ENCODE measurements at regions not wholly inside any gene's neighbourhood (a gene's known extent, or its start where the extent isn't known, plus 50 kb on each side); places are given as distances from the start of the nearest gene placed in this dataset.

DNA sequence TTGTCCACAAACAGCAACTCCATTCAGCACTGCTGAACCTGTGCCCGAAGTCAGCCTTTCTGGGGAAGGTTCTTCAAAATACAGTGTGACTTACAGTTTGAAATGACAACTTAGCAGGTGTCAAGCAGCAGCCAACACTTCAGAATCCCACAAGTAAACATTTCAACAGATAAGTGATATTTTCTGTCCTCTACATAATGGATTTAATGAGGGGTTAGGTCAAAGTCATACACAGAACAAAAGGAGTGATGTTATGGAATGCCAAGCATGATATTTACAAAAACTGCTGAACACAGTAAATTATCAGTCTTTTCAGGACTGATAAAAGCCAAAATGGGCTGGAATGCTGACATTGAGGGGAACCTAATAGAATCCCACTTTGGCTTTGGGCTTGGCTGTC lies 77.6 kb upstream of the JAZF1 start:
- peak overlapping the region in 1 of 7 donors; percentile 42 for H3K27ac Mint-ChIP-seq
- Histone ChIP-seq H3K79me2 (ENCODE audit: insufficient read depth, low read length) (no peaks in the 10 kb centered on the region), H2AFZ (ENCODE audit: insufficient read depth, low read depth, low read length, poor library complexity, severe bottlenecking) (no peak overlapping the region), H4K20me1 (ENCODE audit: insufficient read depth, low read length) (no peaks in the 10 kb centered on the region), H3K36me3 (replicated peaks in 1 of 2; ENCODE audit: control insufficient read depth in 1 of 2, insufficient read depth in 2 of 2, low read length in 2 of 2) (no peaks in the 10 kb centered on the region), H3K27ac (ENCODE audit: low read depth in 1 of 2, low read length in 2 of 2) (no peak overlapping the region), H3K4me2 (replicated peaks; ENCODE audit: extremely low read depth, low read length, poor library complexity, severe bottlenecking) (no peak overlapping the region), H3K9me3 (replicated peaks in 1 of 2; ENCODE audit: control insufficient read depth in 1 of 2, insufficient read depth in 1 of 2, low read length in 2 of 2) (no peaks in the 10 kb centered on the region), H3K4me3 (replicated peaks in 1 of 3; ENCODE audit: low read depth in 2 of 3, low read length in 3 of 3) (no peak overlapping the region), H3K9ac (ENCODE audit: insufficient read depth, low read length, poor library complexity, severe bottlenecking) (no peak overlapping the region), H3K27me3 (ENCODE audit: control insufficient read depth in 2 of 2, insufficient read depth in 2 of 2, low read length in 2 of 2) (no peaks in the 10 kb centered on the region), H3K4me1 (ENCODE audit: control insufficient read depth in 1 of 2, insufficient read depth in 2 of 2, low read length in 2 of 2) (peaks cover 4 to 6% of the 10 kb centered on the region in 2 donors)
- H3K4me1 Mint-ChIP-seq = peaks cover 6% of the 10 kb centered on the region
- no peak overlapping the region for H3K4me3 Mint-ChIP-seq
- intact Hi-C loops (cut with micrococcal nuclease) = no loop called here
- no peak for DNase-seq
- no peaks in the 10 kb centered on the region for H3K36me3 Mint-ChIP-seq
- TF ChIP-seq, protein P1, sequence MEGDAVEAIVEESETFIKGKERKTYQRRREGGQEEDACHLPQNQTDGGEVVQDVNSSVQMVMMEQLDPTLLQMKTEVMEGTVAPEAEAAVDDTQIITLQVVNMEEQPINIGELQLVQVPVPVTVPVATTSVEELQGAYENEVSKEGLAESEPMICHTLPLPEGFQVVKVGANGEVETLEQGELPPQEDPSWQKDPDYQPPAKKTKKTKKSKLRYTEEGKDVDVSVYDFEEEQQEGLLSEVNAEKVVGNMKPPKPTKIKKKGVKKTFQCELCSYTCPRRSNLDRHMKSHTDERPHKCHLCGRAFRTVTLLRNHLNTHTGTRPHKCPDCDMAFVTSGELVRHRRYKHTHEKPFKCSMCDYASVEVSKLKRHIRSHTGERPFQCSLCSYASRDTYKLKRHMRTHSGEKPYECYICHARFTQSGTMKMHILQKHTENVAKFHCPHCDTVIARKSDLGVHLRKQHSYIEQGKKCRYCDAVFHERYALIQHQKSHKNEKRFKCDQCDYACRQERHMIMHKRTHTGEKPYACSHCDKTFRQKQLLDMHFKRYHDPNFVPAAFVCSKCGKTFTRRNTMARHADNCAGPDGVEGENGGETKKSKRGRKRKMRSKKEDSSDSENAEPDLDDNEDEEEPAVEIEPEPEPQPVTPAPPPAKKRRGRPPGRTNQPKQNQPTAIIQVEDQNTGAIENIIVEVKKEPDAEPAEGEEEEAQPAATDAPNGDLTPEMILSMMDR (IDR thresholded peaks at IDR 0.05) = no peak
- peaks cover 0 to 4% (median 2%) of the 10 kb centered on the region in 3 donors for H3K27me3 Mint-ChIP-seq (ENCODE audit: low read depth in 3 of 3)
- peaks cover 0 to 7% (median 3%) of the 10 kb centered on the region in 7 donors for H3K9me3 Mint-ChIP-seq
- 100% methylated on average over 1 of the region's 1 CpG for WGBS (ENCODE audit: insufficient coverage)

DNA sequence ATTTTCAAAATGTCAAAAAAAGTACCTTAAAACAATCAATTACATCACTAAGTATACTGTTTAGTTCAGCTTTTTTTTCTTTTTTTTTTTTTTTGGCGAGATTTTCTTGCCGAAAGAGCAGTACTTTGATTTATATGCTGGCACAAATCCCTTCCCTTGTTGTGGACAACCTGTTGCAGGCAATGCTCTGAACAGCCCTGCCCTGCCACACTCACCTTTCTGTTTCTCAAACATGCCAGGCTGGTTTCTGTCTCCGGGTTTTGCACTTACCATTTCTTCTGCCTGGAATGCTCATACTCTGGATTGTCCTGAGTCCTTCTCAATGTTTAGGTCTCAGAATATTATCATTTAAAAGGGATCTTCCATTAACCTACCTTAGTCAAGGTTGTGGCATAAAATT lies 80.4 kb upstream of the JAZF1 start:
- 25% methylated on average over 2 of the region's 3 CpGs for WGBS (ENCODE audit: insufficient coverage)
- H3K4me3 Mint-ChIP-seq = no peak overlapping the region
- Histone ChIP-seq H3K36me3 (replicated peaks in 1 of 2; ENCODE audit: control insufficient read depth in 1 of 2, insufficient read depth in 2 of 2, low read length in 2 of 2) (no peaks in the 10 kb centered on the region), H3K4me2 (replicated peaks; ENCODE audit: extremely low read depth, low read length, poor library complexity, severe bottlenecking) (no peak overlapping the region), H2AFZ (ENCODE audit: insufficient read depth, low read depth, low read length, poor library complexity, severe bottlenecking) (no peak overlapping the region), H3K9ac (ENCODE audit: insufficient read depth, low read length, poor library complexity, severe bottlenecking) (no peak overlapping the region), H3K4me1 (ENCODE audit: control insufficient read depth in 1 of 2, insufficient read depth in 2 of 2, low read length in 2 of 2) (peaks cover 4 to 6% of the 10 kb centered on the region in 2 donors), H3K4me3 (replicated peaks in 1 of 3; ENCODE audit: low read depth in 2 of 3, low read length in 3 of 3) (no peak overlapping the region), H3K79me2 (ENCODE audit: insufficient read depth, low read length) (no peaks in the 10 kb centered on the region), H3K27me3 (ENCODE audit: control insufficient read depth in 2 of 2, insufficient read depth in 2 of 2, low read length in 2 of 2) (no peaks in the 10 kb centered on the region), H4K20me1 (ENCODE audit: insufficient read depth, low read length) (no peaks in the 10 kb centered on the region), H3K9me3 (replicated peaks in 1 of 2; ENCODE audit: control insufficient read depth in 1 of 2, insufficient read depth in 1 of 2, low read length in 2 of 2) (no peaks in the 10 kb centered on the region), H3K27ac (ENCODE audit: low read depth in 1 of 2, low read length in 2 of 2) (no peak overlapping the region)
- H3K36me3 Mint-ChIP-seq = no peaks in the 10 kb centered on the region
- H3K27ac Mint-ChIP-seq = peak overlapping the region in 1 of 7 donors; percentile 7
- peaks cover 10% of the 10 kb centered on the region for H3K4me1 Mint-ChIP-seq
- DNase-seq = no peak
- peaks cover 0 to 2% (median 0%) of the 10 kb centered on the region in 7 donors for H3K9me3 Mint-ChIP-seq
- intact Hi-C loops (cut with micrococcal nuclease) = no loop called here
- TF ChIP-seq, protein P1 (IDR thresholded peaks at IDR 0.05) = no peak
- H3K27me3 Mint-ChIP-seq (ENCODE audit: low read depth in 3 of 3) = peaks cover 0 to 4% (median 0%) of the 10 kb centered on the region in 3 donors
